ENCODE measurements at regions not wholly inside any gene's neighbourhood (a gene's known extent, or its start where the extent isn't known, plus 50 kb on each side); places are given as distances from the start of the nearest gene placed in this dataset.

- Histone ChIP-seq H3K4me3 (ENCODE audit: low read length) (no peak overlapping the region), H3K9ac (ENCODE audit: low read length) (no peak overlapping the region), H3K4me1 (ENCODE audit: control insufficient read depth, insufficient read depth, low read length) (no peaks in the 10 kb centered on the region), H3K27me3 (ENCODE audit: control insufficient read depth, insufficient read depth, low read length) (no peaks in the 10 kb centered on the region), H3K9me3 (ENCODE audit: control insufficient read depth, low read length) (no peaks in the 10 kb centered on the region), H3K36me3 (ENCODE audit: control insufficient read depth, insufficient read depth, low read length) (no peaks in the 10 kb centered on the region)
Measured at GRCh38 chr15:95121191-95121590, 889.8 kb downstream of the MCTP2 start.

- no peaks in the 10 kb centered on the region for H3K9me3 ChIP-seq (ENCODE audit: control insufficient read depth, low read length)
- no peak overlapping the region for H3K4me3 ChIP-seq (ENCODE audit: low read length)
- no peak overlapping the region for H3K9ac ChIP-seq (ENCODE audit: low read length)
- no peaks in the 10 kb centered on the region for H3K27me3 ChIP-seq (ENCODE audit: control insufficient read depth, insufficient read depth, low read length)
- no peaks in the 10 kb centered on the region for H3K4me1 ChIP-seq (ENCODE audit: control insufficient read depth, insufficient read depth, low read length)
- no peaks in the 10 kb centered on the region for H3K36me3 ChIP-seq (ENCODE audit: control insufficient read depth, insufficient read depth, low read length)
Measured at GRCh38 chr15:95125803-95126202, 894.4 kb downstream of the MCTP2 start.

GRCh38 chr15:95127356-95127755, 896.0 kb downstream of the MCTP2 start:
- Histone ChIP-seq H3K4me3 (ENCODE audit: low read length) (no peak overlapping the region), H3K9ac (ENCODE audit: low read length) (no peak overlapping the region), H3K36me3 (ENCODE audit: control insufficient read depth, insufficient read depth, low read length) (no peaks in the 10 kb centered on the region), H3K9me3 (ENCODE audit: control insufficient read depth, low read length) (no peaks in the 10 kb centered on the region), H3K27me3 (ENCODE audit: control insufficient read depth, insufficient read depth, low read length) (no peaks in the 10 kb centered on the region), H3K4me1 (ENCODE audit: control insufficient read depth, insufficient read depth, low read length) (no peaks in the 10 kb centered on the region)

- no peaks in the 10 kb centered on the region for H3K4me1 ChIP-seq (ENCODE audit: control insufficient read depth, insufficient read depth, low read length)
Measured at GRCh38 chr15:95129574-95129973, 898.2 kb downstream of the MCTP2 start.

GRCh38 chr15:95131131-95131556, 899.8 kb downstream of the MCTP2 start:
- Histone ChIP-seq H3K36me3 (ENCODE audit: control insufficient read depth, insufficient read depth, low read length) (no peaks in the 10 kb centered on the region), H3K4me3 (ENCODE audit: low read length) (no peak overlapping the region), H3K27me3 (ENCODE audit: control insufficient read depth, insufficient read depth, low read length) (no peaks in the 10 kb centered on the region), H3K9ac (ENCODE audit: low read length) (no peak overlapping the region), H3K9me3 (ENCODE audit: control insufficient read depth, low read length) (no peaks in the 10 kb centered on the region), H3K4me1 (ENCODE audit: control insufficient read depth, insufficient read depth, low read length) (no peaks in the 10 kb centered on the region)

More at GRCh38 chr15:95129574-95129973, 898.2 kb downstream of the MCTP2 start:
- H3K9ac ChIP-seq (ENCODE audit: low read length): no peak overlapping the region
- no peaks in the 10 kb centered on the region for H3K27me3 ChIP-seq (ENCODE audit: control insufficient read depth, insufficient read depth, low read length)
- H3K4me3 ChIP-seq (ENCODE audit: low read length): no peak overlapping the region
- H3K36me3 ChIP-seq (ENCODE audit: control insufficient read depth, insufficient read depth, low read length): no peaks in the 10 kb centered on the region
- no peaks in the 10 kb centered on the region for H3K9me3 ChIP-seq (ENCODE audit: control insufficient read depth, low read length)

- H3K9me3 ChIP-seq (ENCODE audit: control insufficient read depth, low read length): no peaks in the 10 kb centered on the region
- no peak overlapping the region for H3K4me3 ChIP-seq (ENCODE audit: low read length)
- no peaks in the 10 kb centered on the region for H3K4me1 ChIP-seq (ENCODE audit: control insufficient read depth, insufficient read depth, low read length)
- no peak overlapping the region for H3K9ac ChIP-seq (ENCODE audit: low read length)
- H3K27me3 ChIP-seq (ENCODE audit: control insufficient read depth, insufficient read depth, low read length): no peaks in the 10 kb centered on the region
- H3K36me3 ChIP-seq (ENCODE audit: control insufficient read depth, insufficient read depth, low read length): no peaks in the 10 kb centered on the region
Measured at GRCh38 chr15:95132774-95133173, 901.4 kb downstream of the MCTP2 start.

- Histone ChIP-seq H3K4me3 (ENCODE audit: low read length) (no peak overlapping the region), H3K9me3 (ENCODE audit: control insufficient read depth, low read length) (no peaks in the 10 kb centered on the region), H3K36me3 (ENCODE audit: control insufficient read depth, insufficient read depth, low read length) (no peaks in the 10 kb centered on the region), H3K4me1 (ENCODE audit: control insufficient read depth, insufficient read depth, low read length) (no peaks in the 10 kb centered on the region), H3K27me3 (ENCODE audit: control insufficient read depth, insufficient read depth, low read length) (no peaks in the 10 kb centered on the region), H3K9ac (ENCODE audit: low read length) (no peak overlapping the region)
Measured at GRCh38 chr15:95134431-95135110, 903.2 kb downstream of the MCTP2 start.

- H3K4me1 ChIP-seq (ENCODE audit: control insufficient read depth, insufficient read depth, low read length): no peaks in the 10 kb centered on the region
- H3K36me3 ChIP-seq (ENCODE audit: control insufficient read depth, insufficient read depth, low read length): no peaks in the 10 kb centered on the region
- H3K27me3 ChIP-seq (ENCODE audit: control insufficient read depth, insufficient read depth, low read length): no peaks in the 10 kb centered on the region
- H3K4me3 ChIP-seq (ENCODE audit: low read length): no peak overlapping the region
- H3K9ac ChIP-seq (ENCODE audit: low read length): no peak overlapping the region
- no peaks in the 10 kb centered on the region for H3K9me3 ChIP-seq (ENCODE audit: control insufficient read depth, low read length)
Measured at GRCh38 chr15:95138604-95139270, 907.4 kb downstream of the MCTP2 start.

- no peaks in the 10 kb centered on the region for H3K27me3 ChIP-seq (ENCODE audit: control insufficient read depth, insufficient read depth, low read length)
- H3K4me3 ChIP-seq (ENCODE audit: low read length): no peak overlapping the region
- H3K9ac ChIP-seq (ENCODE audit: low read length): no peak overlapping the region
- no peaks in the 10 kb centered on the region for H3K4me1 ChIP-seq (ENCODE audit: control insufficient read depth, insufficient read depth, low read length)
- H3K9me3 ChIP-seq (ENCODE audit: control insufficient read depth, low read length): no peaks in the 10 kb centered on the region
- H3K36me3 ChIP-seq (ENCODE audit: control insufficient read depth, insufficient read depth, low read length): no peaks in the 10 kb centered on the region
Measured at GRCh38 chr15:95141486-95141885, 910.1 kb downstream of the MCTP2 start.

GRCh38 chr15:95142531-95142930, 911.2 kb downstream of the MCTP2 start:
- no peaks in the 10 kb centered on the region for H3K27me3 ChIP-seq (ENCODE audit: control insufficient read depth, insufficient read depth, low read length)
- H3K4me3 ChIP-seq (ENCODE audit: low read length): no peak overlapping the region
- no peaks in the 10 kb centered on the region for H3K36me3 ChIP-seq (ENCODE audit: control insufficient read depth, insufficient read depth, low read length)
- H3K9ac ChIP-seq (ENCODE audit: low read length): no peak overlapping the region
- no peaks in the 10 kb centered on the region for H3K4me1 ChIP-seq (ENCODE audit: control insufficient read depth, insufficient read depth, low read length)
- no peaks in the 10 kb centered on the region for H3K9me3 ChIP-seq (ENCODE audit: control insufficient read depth, low read length)

GRCh38 chr15:95146481-95146880, 915.1 kb downstream of the MCTP2 start:
- Histone ChIP-seq H3K9ac (ENCODE audit: low read length) (no peak overlapping the region), H3K27me3 (ENCODE audit: control insufficient read depth, insufficient read depth, low read length) (no peaks in the 10 kb centered on the region), H3K9me3 (ENCODE audit: control insufficient read depth, low read length) (no peaks in the 10 kb centered on the region), H3K4me1 (ENCODE audit: control insufficient read depth, insufficient read depth, low read length) (no peaks in the 10 kb centered on the region), H3K36me3 (ENCODE audit: control insufficient read depth, insufficient read depth, low read length) (no peaks in the 10 kb centered on the region), H3K4me3 (ENCODE audit: low read length) (no peak overlapping the region)

GRCh38 chr15:95148183-95148582, 916.8 kb downstream of the MCTP2 start:
- Histone ChIP-seq H3K4me3 (ENCODE audit: low read length) (no peak overlapping the region), H3K9me3 (ENCODE audit: control insufficient read depth, low read length) (no peaks in the 10 kb centered on the region), H3K4me1 (ENCODE audit: control insufficient read depth, insufficient read depth, low read length) (no peaks in the 10 kb centered on the region), H3K9ac (ENCODE audit: low read length) (no peak overlapping the region), H3K27me3 (ENCODE audit: control insufficient read depth, insufficient read depth, low read length) (no peaks in the 10 kb centered on the region), H3K36me3 (ENCODE audit: control insufficient read depth, insufficient read depth, low read length) (no peaks in the 10 kb centered on the region)

All from mucosa of stomach (tissue), 1 donor.